ENCODE measurements at regions not wholly inside any gene's neighbourhood (a gene's known extent, or its start where the extent isn't known, plus 50 kb on each side); places are given as distances from the start of the nearest gene placed in this dataset.
"Not testable (repeated sequence)": the region's sequence is repeated elsewhere in the genome, so short reads cannot be mapped to it uniquely, and the experiment has no call there.

DNA sequence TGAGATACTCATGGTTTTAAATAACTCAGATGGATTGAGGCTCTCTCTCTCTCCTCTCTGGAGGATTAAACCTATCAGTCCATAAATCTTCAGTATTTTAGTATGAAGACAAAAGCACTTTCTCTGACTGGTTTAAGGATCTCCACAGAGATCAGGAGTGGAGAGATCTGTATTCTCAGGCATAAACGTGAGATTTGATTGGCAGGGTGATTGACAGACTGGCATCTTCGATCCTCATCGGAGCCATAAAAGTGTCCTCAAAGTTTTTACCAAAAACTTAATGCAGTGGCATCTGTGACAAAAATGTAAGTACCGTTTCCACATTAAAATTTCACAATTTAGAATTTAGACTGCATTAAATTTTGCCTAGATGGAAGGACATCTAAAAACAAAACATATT is 870.1 kb downstream of the KCNJ2 start:
- no peak for DNase-seq

DNA sequence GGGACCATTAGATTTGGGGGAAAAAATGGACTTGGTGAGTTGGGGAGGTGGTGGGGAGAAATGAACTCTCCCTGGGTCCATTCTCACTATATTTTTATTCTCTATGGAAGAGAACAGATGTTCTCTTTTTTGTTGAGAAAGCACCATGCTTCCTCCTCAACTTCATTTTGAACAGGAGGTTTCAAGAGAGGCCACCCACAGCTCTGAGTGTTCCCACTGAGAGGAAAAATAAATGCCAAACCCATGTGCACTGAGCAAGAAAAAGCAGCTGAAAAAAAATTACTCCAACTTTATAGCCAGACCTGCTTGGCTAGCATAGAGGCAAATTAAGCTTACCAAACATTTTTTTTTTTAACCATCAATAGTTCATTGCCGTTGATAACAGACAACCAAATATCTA is 883.6 kb downstream of the KCNJ2 start:
- DNase-seq: no peak

DNA sequence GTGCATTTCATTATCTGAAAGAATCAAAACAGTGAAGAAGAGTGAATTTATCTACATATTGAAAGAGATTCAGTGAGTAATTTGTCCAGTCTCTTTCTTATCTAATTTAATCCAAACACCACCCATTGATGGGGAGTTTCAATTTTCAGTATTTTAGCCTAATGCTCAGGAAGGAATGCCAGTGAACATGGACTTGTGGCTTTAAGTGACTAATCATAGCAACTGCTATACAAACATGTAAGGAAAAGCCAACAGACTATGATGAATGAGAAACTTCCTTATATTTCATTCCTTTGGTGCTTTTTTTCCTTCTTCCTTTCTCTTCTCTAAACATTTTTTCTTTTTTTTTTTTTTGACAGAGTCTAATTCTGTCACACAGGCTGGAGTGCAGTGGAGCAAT is 885.8 kb downstream of the KCNJ2 start:
- DNase-seq: no peak

DNA sequence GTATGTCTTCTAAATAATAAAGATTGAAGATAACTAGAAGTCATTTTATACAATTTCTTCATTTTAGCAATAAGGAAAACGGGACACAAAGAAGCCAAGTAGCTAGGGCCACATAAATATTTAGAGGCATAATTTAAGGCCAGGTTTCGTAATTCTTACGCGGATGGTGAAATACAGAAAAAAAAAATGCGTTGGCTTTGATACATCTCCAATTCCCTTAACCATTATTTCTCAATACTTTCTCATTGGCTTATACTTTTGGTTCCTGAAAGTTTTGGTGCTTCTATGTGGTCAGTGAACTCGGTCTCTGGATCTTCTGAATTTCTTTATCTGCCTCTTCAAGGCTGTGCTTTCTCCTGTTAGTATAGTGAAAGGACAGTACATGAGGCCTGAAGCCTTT is 888.1 kb downstream of the KCNJ2 start:
- DNase-seq: no peak

DNA sequence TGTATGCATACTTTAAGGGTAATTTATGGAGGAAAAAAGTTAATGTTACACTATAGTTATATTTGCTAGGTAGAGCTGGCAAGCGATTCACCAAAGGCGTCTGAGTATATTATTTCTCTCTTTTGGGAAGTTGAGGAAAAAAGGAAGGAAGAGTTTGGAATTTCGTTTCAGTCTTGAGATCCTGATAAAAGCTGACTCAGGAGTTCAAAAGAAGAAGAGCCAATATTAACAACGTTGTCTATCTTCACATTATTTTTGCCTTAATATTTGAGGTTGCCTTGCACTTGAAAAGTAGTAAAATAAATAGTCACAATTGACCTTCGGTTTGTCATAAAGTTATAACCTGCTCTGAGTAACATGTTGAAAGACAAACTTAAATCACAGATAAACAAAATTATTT is 888.6 kb downstream of the KCNJ2 start:
- no peak for DNase-seq

DNA sequence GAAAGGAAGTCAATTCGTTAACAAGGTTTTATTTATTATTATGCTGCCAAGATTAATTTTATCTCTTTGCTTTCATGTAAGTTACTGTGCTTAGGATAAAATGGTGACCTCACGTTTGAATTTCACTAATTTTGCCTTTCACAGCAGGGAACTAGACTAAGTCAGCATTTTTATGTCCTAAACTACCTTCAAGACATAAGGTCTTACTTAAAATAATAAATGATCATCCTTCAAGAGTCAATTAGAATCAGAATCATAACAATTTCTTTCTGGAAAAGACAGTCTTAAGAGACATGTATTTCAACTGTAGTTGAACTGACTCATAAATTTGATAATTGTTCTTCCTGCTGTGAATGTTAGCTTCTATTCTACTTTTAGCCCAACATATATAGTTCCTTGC is 893.8 kb downstream of the KCNJ2 start:
- no peak for DNase-seq

DNA sequence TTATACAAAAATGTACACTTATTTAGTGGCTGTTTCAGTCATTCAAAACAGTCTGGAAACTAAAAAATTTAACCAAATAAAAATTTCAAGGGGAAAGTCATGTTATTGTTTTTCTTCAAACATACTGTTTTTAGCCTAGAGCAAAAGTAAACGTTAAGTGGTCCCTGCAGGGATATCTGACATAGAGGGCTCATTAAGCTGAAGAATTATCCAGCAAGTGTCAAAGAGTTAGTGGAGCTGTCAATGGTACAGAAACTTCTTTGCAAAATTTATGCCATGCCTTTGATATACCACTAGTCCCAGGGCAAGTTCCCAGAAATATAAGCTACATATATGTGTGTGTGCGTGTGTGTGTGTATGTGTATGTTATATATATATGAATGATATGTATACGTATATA is 894.2 kb downstream of the KCNJ2 start:
- DNase-seq: no peak

DNA sequence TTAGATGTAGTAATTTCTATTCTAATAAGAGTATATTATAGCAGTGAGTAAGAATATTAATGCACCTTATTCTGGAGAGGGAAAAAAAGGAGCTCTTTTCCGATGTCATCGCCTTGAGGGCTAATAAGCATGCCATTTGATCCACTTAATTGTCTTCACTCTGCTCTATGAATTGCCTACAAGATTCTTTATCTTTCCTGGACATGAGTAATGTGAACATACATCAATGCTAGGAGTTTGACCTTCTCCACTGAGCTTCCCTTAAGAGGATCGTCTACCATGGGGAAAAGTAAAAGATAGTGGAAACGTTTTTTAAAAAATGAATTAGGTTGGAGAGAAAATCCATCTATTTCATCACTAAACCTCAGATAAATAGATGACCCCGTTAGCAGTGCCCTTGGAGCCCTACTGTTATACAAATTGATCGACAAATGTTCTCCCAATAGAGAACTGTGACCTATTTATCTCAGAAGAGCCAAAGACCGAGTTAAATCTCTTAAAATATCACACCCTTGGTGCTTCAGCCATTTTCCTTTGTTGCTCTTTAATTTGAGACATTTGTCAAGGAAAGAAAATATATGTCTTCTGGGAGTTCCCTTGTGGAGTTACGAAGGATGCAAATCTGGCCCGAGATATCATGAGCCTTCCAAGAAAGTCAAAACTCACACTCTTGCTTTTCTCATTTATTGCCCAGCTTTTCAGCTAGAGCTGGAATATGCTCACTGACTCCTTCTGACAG is 898.5 kb downstream of the KCNJ2 start:
- no peak for DNase-seq

DNA sequence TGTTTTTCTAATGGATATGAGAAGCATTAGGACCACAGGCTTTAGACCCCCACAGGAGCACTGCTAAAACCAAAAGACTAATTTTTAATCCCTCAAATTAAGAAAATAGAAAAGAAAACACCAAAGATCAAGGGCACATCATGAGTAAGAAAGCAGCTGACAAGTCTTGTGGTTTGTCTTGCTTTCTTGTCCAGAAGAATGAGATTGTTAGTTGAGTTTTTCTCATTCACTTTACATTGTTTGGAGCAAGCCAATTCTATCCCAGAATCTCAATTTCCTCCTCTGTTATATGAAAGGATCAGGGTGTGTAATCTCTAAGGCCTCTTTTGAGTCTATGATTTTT is 899.0 kb downstream of the KCNJ2 start:
- DNase-seq: no peak

DNA sequence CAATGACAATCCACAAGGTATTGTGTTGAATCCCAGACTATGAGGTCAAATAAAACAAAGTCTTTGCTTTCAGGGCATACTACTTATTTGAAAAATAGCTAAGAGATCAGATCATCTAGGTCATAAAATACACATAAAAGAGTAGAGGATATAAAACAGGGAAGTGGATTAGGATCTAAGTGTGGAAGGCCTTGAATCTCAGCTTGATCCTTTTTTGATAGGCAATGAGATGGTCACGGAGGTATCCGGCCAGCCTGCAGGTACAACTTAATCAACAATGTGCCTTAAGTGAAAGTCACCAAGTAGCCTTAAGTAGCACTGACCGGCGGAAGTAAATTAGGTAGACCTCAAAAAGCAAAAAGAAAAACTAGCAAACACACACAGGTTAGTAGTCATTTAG is 901.7 kb downstream of the KCNJ2 start:
- DNase-seq: no peak

DNA sequence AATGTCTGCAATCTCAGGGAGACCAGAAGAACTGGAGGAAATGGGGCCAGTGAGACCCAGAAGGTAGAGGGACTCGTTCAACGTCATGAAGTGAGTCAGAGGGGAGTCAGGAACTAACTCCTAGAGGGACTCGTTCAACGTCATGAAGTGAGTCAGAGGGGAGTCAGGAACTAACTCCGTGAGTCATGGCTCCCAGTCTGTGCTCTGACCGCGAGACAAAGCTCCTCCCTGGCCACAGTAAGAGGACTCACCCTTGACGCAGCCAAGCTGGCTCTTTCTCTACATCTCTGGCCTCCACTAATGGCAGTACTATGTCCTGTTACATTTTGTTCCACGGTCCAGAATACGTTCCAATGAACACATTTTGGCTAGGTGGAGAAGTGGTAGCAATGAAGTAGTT is 902.5 kb downstream of the KCNJ2 start:
- no peak for DNase-seq

DNA sequence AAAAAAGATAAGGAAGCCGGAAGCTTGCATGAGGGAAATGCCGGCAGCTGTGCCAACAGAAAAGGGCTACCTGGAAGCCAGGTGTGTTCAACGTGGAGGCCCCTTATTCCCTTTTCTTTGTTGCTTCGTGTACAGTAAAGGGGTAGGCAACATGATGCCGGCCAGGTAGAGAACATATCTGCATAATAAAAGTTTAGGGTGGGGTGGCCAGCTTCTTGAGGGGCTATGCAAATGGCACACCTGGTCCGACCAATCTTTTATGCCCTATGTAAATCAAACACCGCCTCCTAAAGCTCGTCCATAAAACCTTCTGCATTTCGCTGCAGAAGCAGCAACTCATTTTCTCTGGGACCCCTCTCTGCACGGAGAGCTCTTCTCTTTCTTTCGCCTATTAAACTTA is 911.6 kb downstream of the KCNJ2 start:
- DNase-seq: no peak

DNA sequence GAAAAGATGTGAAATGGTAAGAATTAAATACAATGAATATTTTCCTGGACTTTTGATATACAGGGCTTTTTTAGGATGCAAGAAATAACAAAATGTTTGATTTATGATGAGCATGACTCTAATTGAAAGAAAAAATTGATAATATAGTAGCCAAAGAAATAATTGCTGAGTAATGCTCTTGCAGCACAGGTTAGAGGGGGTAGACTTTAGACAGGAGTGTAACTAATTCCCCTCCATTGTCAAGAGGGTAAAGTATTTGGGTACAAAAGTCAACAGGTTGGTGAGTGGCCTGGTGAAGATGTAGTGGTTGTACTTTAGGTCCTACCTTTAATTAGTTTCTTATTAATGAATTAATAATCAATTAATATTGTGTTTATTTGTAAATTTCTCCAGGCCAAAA is 912.3 kb downstream of the KCNJ2 start:
- no peak for DNase-seq

DNA sequence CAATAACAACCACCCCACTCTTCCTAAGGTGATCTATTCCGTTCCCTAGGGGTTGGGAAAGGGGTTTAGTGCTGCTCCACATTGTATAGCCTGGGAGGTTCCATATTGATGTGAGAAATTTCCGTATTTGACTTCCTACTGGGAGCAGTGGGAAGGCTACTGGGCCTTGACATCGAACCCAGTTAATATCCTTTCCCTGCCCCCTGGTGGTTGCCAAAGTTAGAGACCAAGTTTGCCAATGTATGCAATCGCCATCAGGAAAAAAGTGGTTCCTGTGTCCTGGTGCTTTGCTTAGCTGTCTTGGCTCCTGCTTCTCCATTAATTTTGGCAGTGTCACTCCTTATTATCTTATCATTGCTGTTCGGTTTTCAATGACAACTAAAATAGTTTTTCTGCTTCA is 914.9 kb downstream of the KCNJ2 start:
- DNase-seq: no peak

DNA sequence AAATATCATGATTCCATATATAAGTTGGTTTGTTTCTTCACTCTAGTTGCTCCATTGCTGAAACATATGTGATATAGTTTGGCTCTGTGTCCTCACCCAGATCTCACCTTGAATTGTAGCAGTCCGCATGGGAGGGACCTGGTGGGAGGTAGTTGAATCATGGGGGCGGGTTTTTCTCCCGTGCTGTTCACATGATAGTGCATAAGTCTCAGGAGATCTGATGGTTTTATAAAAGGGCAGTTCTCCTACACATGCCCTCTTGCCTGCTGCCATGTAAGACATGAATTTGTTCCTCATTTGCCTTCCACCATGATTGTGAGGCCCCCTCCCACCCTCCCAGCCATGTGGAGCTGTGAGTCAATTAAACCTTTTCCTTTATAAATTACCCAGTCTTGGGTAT is 915.5 kb downstream of the KCNJ2 start:
- DNase-seq: no peak

DNA sequence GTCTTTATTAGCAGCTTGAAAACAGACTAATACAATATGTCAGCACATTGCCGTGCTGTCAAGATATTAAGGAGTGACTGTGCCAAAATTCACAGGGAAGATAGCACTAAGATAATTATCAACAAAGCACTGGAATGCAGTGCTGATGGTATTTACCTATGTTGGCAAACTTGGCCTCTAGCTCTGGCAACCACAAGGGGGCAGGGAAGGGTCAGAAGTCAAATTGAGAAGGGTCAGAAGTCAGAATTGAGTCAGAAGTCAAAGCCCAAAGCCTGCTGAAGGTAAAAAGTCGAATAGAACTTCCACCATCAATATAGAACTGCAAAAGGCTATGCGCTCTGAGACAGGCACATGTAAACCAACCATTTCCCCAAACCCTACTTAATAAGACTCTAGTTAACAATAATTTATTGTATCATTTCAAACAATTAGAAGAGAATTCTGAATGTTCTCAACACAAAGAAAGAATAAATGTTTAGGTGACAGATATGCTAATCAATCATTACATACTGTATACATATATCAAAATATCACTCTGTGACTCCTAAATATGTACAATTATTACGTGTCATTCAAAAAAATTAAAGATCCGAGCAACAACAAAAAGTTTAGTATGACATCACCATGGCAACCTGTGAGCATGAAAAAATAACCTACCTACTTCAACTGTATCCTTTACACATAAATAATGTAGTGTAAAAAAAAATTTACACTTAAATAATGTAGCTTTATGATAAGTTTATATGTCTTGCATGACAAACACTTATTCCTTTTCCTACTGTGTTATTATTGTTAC is 916.1 kb downstream of the KCNJ2 start:
- no peak for DNase-seq

DNA sequence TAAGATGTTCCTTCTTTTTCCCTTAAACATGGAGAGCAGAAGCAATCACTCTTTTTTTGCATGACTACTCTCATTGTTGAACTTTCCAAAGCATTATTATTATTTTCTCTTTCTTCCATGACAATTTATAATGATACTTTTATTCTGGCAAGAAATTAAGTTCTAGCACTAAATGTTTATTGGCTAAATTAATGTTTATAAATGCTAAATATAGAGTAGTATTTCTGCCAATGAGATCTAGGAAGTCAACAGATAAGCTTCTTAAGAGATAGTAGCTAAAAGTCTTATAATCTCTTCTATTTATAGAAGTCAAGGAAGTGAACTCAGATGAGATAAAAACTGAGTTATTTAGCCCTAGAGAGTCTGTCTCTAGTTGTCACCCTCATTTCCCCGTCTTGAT is 920.1 kb downstream of the KCNJ2 start:
- no peak for DNase-seq

DNA sequence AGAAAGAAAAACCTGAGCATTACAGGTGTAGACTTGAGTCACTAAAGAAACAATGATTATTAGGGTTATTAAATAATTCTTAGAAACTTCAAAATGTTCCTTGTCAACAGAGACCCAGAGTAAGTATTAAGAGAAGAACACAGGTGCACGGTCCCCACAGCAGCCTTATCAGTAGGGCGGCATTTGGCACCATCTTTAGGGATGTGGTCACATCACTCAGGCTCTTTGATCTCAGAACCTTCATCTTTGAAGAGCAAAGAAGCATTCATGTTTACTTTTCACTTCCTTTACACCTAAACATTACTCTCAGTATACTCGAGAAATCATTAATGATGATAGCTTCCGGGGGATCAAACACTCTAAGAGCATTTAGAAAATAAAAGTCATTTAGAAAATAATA is 928.7 kb downstream of the KCNJ2 start:
- no peak for DNase-seq

DNA sequence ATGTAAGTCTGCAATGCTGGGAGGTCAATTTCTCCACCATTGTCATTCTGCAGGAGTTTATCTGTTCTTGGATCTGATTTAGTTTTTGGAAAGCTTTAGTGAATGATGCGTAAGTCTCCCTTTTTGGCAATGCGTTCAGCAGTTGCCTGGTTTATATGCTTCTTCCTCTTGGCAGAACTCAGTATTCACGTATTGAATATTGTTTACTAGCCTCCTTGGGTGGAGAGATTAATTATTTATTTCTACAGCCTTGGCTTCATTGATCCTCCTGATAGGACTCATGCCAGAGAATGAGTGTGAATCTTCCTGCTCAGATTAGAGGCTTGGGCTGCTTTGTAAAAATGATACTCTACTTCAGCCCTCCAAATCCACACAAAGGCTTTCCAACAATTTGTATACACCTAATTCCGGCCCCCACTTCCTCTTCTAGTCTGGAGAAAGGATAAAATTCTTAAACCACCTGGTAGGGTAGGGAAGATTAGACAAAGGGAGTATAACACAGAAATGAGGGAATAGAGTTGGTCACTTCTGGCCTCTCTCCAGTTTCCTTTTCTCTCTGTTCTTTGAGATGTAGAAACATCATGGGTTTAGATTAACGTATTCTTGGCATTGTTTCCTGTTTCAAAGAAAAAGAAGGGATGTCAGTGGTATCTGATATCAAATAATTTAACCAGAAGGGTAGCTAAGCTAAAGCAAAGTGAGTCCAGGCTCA is 929.8 kb downstream of the KCNJ2 start:
- DNase-seq: no peak

DNA sequence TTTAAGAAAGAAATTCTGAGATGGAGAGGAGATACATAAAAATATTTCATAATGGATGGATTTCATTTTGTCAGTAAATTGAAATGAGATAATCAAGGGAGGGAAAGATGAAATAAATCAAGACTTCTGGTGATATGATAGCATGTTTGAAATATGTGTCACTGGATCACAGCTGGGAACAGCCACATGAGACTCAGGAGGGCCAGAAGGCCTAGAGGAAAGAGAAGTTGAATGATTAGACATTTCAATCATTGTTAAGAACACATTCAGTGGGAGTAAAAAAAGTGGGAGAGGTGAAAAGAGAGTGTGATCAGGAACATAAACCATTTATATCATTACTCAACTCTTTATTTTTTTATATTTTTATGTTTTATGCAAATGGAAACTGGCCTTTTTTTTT is 933.4 kb downstream of the KCNJ2 start:
- DNase-seq: no peak

DNA sequence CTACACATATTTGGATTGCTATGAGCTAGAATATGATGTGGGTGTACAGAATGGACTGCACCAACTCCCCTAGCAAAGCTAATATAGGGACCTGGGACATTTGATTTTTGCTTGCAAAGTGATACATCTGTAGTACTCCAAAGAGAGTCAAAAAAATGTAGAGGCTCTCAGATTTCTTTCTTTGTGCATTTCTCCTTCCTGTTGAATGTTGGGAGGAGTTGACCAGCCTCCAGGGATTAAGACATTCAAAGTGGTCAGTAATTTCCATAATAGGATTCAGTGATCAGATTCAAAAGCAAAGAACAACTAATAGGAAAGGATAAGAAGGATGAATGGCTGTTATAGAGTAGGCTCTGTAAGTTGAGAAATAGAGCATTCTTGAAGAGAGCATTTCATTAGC is 934.9 kb downstream of the KCNJ2 start:
- no peak for DNase-seq

DNA sequence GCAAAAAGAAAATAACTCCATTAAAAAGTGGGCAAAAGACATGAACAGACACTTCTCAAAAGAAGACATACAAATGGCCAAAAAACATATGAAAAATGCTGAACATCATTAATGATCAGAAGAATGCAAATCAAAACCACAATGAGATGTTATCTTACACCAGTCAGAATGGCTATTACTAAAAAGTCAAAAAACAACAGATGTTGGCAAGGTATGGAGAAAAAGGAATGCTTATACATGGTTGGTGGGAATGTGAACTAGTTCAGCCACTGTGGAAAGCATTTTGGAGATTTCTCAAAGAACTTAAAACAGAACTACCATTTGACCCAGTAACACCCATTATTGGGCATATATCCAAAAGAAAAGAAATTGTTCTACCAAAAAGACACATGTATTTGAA is 936.7 kb downstream of the KCNJ2 start:
- not testable (repeated sequence) for DNase-seq

DNA sequence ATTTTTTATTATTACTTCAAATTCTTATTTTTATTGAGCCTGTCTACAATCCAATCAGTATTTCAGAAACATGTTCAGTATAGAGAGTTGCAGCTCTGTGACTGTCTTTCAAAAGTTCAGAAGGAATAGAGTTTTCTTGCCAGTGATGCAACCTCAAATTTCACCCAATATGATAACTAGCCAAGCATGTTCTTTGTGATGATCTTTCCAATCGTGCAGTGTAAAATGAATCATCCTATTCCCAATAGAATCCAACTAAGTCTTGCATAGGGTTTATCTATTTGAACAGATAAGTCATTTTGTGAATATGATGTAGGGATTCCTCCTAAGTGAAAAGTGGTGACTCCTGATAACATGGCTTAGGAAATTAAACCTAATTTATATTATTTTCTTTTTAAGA is 937.8 kb downstream of the KCNJ2 start:
- DNase-seq: no peak

DNA sequence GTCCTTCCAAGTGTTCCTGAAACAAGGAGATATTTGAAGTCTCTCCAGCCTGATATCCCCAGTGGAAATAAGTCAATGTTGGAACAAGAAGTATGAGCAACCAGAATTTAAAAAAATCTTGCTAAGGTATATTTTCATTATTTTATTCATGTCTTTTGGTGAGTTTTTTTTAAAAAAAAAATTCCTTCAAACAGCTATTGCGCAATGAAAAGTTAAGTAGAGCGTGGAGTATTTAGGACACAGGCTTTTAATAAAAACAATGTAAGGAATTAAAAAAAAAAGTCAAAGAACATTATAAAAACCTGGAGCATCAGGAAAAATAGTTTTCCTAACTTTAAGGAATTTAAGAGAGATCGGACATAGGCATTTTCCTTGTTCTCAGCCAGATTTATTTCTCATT is 940.4 kb downstream of the KCNJ2 start:
- no peak for DNase-seq
